HL-60/S4 treated with phorbol 12-myristate 13-acetate at 8.2 ng/mL for 4 days and 3 days (cell line): ENCODE measurements at regions not wholly inside any gene's neighbourhood (a gene's known extent, or its start where the extent isn't known, plus 50 kb on each side); places are given as distances from the start of the nearest gene placed in this dataset.

Source experiments
- in situ Hi-C: fragments of 300-500 bp; cut with MboI; formaldehyde crosslinking; loops from 2 replicates; pipeline ENCODE4 v1.15.0; 2022; ENCODE audit warnings: low sequenced_read_pairs

GRCh38 chr15:79230766-79231165, 51.8 kb upstream of the ANKRD34C start:
- in situ Hi-C loops = no loop called here

- in situ Hi-C loops = no loop called here
Measured at GRCh38 chr15:79222808-79223207, 59.7 kb upstream of the ANKRD34C start.

GRCh38 chr15:79221696-79222095, 60.8 kb upstream of the ANKRD34C start:
- in situ Hi-C loops = no loop called here

GRCh38 chr15:79219393-79220056, 63.0 kb upstream of the ANKRD34C start:
- in situ Hi-C loops = no loop called here

GRCh38 chr15:79218588-79219200, 63.8 kb upstream of the ANKRD34C start:
- in situ Hi-C loops = no loop called here

GRCh38 chr15:79213650-79214049, 68.9 kb upstream of the ANKRD34C start:
- in situ Hi-C loops = no loop called here

GRCh38 chr15:79212589-79213157, 69.8 kb upstream of the ANKRD34C start:
- in situ Hi-C loops = no loop called here

GRCh38 chr15:79211481-79211880, 71.0 kb upstream of the ANKRD34C start:
- in situ Hi-C loops = no loop called here

GRCh38 chr15:79209690-79210089, 72.8 kb upstream of the ANKRD34C start:
- in situ Hi-C loops = no loop called here

- in situ Hi-C loops = no loop called here
Measured at GRCh38 chr15:79209116-79209515, 73.4 kb upstream of the ANKRD34C start.

- in situ Hi-C loops = no loop called here
Measured at GRCh38 chr15:79208179-79208578, 74.3 kb upstream of the ANKRD34C start.

GRCh38 chr15:79206940-79207339, 75.6 kb upstream of the ANKRD34C start:
- in situ Hi-C loops = no loop called here

- in situ Hi-C loops = no loop called here
Measured at GRCh38 chr15:79204886-79205675, 77.4 kb upstream of the ANKRD34C start.

- in situ Hi-C loops = no loop called here
Measured at GRCh38 chr15:79198461-79198860, 84.1 kb upstream of the ANKRD34C start.

- in situ Hi-C loops = no loop called here
Measured at GRCh38 chr15:79197285-79197684, 85.2 kb upstream of the ANKRD34C start.

GRCh38 chr15:79195802-79196201, 86.7 kb upstream of the ANKRD34C start:
- in situ Hi-C loops = no loop called here

GRCh38 chr15:79195239-79195638, 87.3 kb upstream of the ANKRD34C start:
- in situ Hi-C loops = no loop called here

GRCh38 chr15:79194386-79194785, 88.1 kb upstream of the ANKRD34C start:
- in situ Hi-C loops = no loop called here

GRCh38 chr15:79193549-79193948, 89.0 kb upstream of the ANKRD34C start:
- in situ Hi-C loops = no loop called here

- in situ Hi-C loops = no loop called here
Measured at GRCh38 chr15:79193103-79193502, 89.4 kb upstream of the ANKRD34C start.

GRCh38 chr15:79192462-79193036, 90.0 kb upstream of the ANKRD34C start:
- in situ Hi-C loops = no loop called here
